Lower leg skin (tissue), 4 donors: ENCODE measurements at regions not wholly inside any gene's neighbourhood (a gene's known extent, or its start where the extent isn't known, plus 50 kb on each side); places are given as distances from the start of the nearest gene placed in this dataset.

Source experiments
- DNase-seq, 2 donors: peaks; one replicate each; pipeline ENCODE4 v3.0.0-alpha.2; 2019; ENCODE audit warnings: low spot score in 2 of 2
- H3K4me3 ChIP-seq: fragments of 200-600 bp; sonication (generic); 2 replicates; pipeline ENCODE4 v1.5.1; 2017; ENCODE audit warnings: mild to moderate bottlenecking, low read depth; ENCODE audit not compliant: poor library complexity, severe bottlenecking
- CTCF ChIP-seq, 3 donors: fragments of 450-650 bp; IDR thresholded peaks; one replicate each; pipeline ENCODE4 v1.5.1; 2016; ENCODE audit warnings: antibody characterized with exemption in 3 of 3, mild to moderate bottlenecking in 3 of 3, moderate library complexity in 2 of 3
- POLR2A ChIP-seq, 2 donors: fragments of 450-650 bp; IDR thresholded peaks; one replicate each; pipeline ENCODE4 v1.6.1; 2016 to 2017; ENCODE audit warnings: antibody characterized with exemption in 2 of 2, mild to moderate bottlenecking in 1 of 2, moderate library complexity in 1 of 2
- WGBS, 2 donors: methylation state at CpG; one replicate each; pipeline ENCODE4 v1.1.5; 2018; 5-methylcytosine and 5-hydroxymethylcytosine counted together
- intact Hi-C: fragments of 100-400 bp; cut with DNase I; formaldehyde crosslinking; loops from one replicate; pipeline ENCODE4 v1.15.0; 2023; ENCODE audit warnings: low total_unique reads

- no peak overlapping the region for H3K4me3 ChIP-seq
- no peak for DNase-seq
- intact Hi-C loops, result no loop called here
- WGBS, 2 donors, result 95 to 97% methylated on average over 10 of the region's 10 CpGs
- TF ChIP-seq POLR2A (IDR thresholded peaks at IDR 0.05), result no peak
- TF ChIP-seq CTCF (IDR thresholded peaks at IDR 0.05), result no peak
Measured at GRCh38 chr1:186550832-186551231, 89.9 kb upstream of the PDC start.

DNA sequence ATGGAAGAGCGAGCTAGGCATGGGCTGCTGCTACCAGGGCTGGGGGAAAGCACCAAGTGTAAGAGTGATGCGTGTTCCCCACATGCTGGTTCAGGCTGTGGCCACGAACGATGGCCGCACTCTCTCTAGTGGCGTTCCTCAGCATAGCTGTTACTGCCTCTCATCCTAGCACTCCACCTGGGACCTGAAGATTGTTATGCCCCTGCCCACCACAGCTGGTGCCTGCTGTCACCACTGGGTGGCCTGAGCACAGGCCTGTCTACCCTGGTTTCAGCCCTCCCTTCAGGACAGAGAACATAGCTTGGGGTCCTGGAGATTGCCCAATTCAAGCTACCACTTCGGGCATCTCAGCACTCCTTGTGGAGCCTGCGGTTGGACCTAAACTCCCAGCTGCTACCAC is 80.1 kb upstream of the PDC start:
- DNase-seq, result no peak
- 94 to 95% methylated on average over 8 of the region's 8 CpGs for WGBS, 2 donors
- TF ChIP-seq POLR2A (IDR thresholded peaks at IDR 0.05) (no peak), CTCF (IDR thresholded peaks at IDR 0.05) (no peak)
- intact Hi-C loops, result no loop called here
- H3K4me3 ChIP-seq, result no peak overlapping the region

DNA sequence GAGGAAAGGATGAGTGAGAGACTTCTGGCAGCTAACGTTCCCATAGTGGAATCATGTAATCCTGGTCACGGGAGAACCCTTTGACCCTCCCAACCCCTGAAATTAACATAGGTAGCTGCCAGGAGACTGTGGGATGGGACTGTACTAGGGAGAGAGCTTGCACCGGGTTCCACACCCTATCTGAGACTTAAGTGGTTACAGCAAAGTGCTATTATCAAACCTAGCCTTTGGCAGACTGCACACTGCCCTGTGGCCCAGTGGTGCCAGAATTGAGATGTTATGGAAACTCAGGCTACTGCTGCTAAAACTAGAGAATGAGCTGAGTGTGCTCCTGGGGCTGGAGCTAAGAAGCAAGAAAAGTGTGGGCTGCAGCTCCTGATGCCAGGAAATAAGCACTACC is 79.6 kb upstream of the PDC start:
- intact Hi-C loops, result no loop called here
- 77 to 89% methylated on average over 3 of the region's 3 CpGs for WGBS, 2 donors
- DNase-seq, result no peak
- H3K4me3 ChIP-seq, result no peak overlapping the region
- TF ChIP-seq POLR2A (IDR thresholded peaks at IDR 0.05) (no peak), CTCF (IDR thresholded peaks at IDR 0.05) (no peak)

DNA sequence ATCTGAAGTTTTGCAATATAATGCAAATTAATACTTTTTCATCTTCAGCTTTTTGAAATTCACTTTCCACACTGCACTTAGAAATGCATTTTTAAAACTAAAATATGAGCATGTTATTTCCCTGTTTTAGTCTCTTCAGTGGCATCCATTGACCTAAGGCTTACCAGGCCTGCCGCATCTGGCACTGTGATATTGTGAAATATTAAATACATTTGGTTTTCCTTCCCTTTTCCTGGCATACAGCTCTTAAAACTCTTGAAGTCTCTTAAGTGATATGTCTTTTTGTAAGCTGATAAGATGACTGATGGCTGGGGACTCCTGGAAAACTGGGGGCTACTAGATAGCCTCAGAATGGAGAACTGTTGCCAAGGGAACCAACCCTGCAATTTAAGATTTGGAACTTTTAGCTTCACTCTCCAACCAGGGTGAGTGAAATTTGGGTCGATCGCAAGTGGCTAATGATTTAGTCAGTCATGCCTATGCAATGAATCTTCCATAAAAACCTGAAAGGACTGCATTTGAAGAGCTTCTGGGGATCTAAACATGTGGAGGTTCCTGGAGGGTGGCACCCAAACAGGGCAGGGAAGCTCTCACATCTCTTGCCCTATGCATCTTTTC is 75.5 kb upstream of the PDC start:
- intact Hi-C loops, result no loop called here
- TF ChIP-seq POLR2A (IDR thresholded peaks at IDR 0.05), result no peak
- TF ChIP-seq CTCF (IDR thresholded peaks at IDR 0.05), result no peak
- 84 to 90% methylated on average over 3 of the region's 3 CpGs for WGBS, 2 donors
- DNase-seq, result no peak
- H3K4me3 ChIP-seq, result no peak overlapping the region

- no peak overlapping the region for H3K4me3 ChIP-seq
- DNase-seq, result no peak
- WGBS, 2 donors, result 46 to 54% methylated on average over 5 of the region's 5 CpGs
- intact Hi-C loops, result no loop called here
- TF ChIP-seq CTCF (IDR thresholded peaks at IDR 0.05), result no peak
- TF ChIP-seq POLR2A (IDR thresholded peaks at IDR 0.05), result no peak
Measured at GRCh38 chr1:186535388-186536133, 74.6 kb upstream of the PDC start.
